ENCODE measurements at regions not wholly inside any gene's neighbourhood (a gene's known extent, or its start where the extent isn't known, plus 50 kb on each side); places are given as distances from the start of the nearest gene placed in this dataset.

GRCh38 chr9:119047513-119048307 is 321.5 kb downstream of the BRINP1 start:
- Mint-ChIP-seq H3K27ac (no peak overlapping the region), H3K9me3 (ENCODE audit: low read depth) (no peaks in the 10 kb centered on the region), H3K27me3 (peaks cover 32% of the 10 kb centered on the region), H3K4me3 (ENCODE audit: low read depth) (no peak overlapping the region), H3K36me3 (ENCODE audit: insufficient read depth) (no peaks in the 10 kb centered on the region), H3K4me1 (ENCODE audit: low read depth) (peaks cover 6% of the 10 kb centered on the region)
- no peak for DNase-seq (ENCODE audit: low spot score, unreplicated experiment)
- no peak for TF ChIP-seq CTCF (IDR thresholded peaks at IDR 0.05; ENCODE audit: unreplicated experiment)

- H3K27me3 Mint-ChIP-seq, result peaks cover 31% of the 10 kb centered on the region
- DNase-seq (ENCODE audit: low spot score, unreplicated experiment), result no peak
- no peak overlapping the region for H3K27ac Mint-ChIP-seq
- H3K36me3 Mint-ChIP-seq (ENCODE audit: insufficient read depth), result no peaks in the 10 kb centered on the region
- no peak for TF ChIP-seq CTCF (IDR thresholded peaks at IDR 0.05; ENCODE audit: unreplicated experiment)
- H3K4me3 Mint-ChIP-seq (ENCODE audit: low read depth), result no peak overlapping the region
- H3K4me1 Mint-ChIP-seq (ENCODE audit: low read depth), result peaks cover 6% of the 10 kb centered on the region
- H3K9me3 Mint-ChIP-seq (ENCODE audit: low read depth), result no peaks in the 10 kb centered on the region
These were observed 319.0 kb downstream of the BRINP1 start for GRCh38 chr9:119050281-119050680.

- Mint-ChIP-seq H3K4me1 (ENCODE audit: low read depth) (peaks cover 6% of the 10 kb centered on the region), H3K4me3 (ENCODE audit: low read depth) (no peak overlapping the region), H3K27me3 (peaks cover 23% of the 10 kb centered on the region), H3K9me3 (ENCODE audit: low read depth) (no peaks in the 10 kb centered on the region), H3K27ac (no peak overlapping the region), H3K36me3 (ENCODE audit: insufficient read depth) (no peaks in the 10 kb centered on the region)
- TF ChIP-seq CTCF (IDR thresholded peaks at IDR 0.05; ENCODE audit: unreplicated experiment), result no peak
- DNase-seq (ENCODE audit: low spot score, unreplicated experiment), result no peak
These were observed 316.8 kb downstream of the BRINP1 start for GRCh38 chr9:119052339-119053030.

GRCh38 chr9:119053070-119053469 is 316.2 kb downstream of the BRINP1 start:
- DNase-seq (ENCODE audit: low spot score, unreplicated experiment), result no peak
- no peaks in the 10 kb centered on the region for H3K9me3 Mint-ChIP-seq (ENCODE audit: low read depth)
- H3K4me1 Mint-ChIP-seq (ENCODE audit: low read depth), result peaks cover 6% of the 10 kb centered on the region
- no peaks in the 10 kb centered on the region for H3K36me3 Mint-ChIP-seq (ENCODE audit: insufficient read depth)
- H3K4me3 Mint-ChIP-seq (ENCODE audit: low read depth), result no peak overlapping the region
- no peak overlapping the region for H3K27ac Mint-ChIP-seq
- TF ChIP-seq CTCF (IDR thresholded peaks at IDR 0.05; ENCODE audit: unreplicated experiment), result no peak
- H3K27me3 Mint-ChIP-seq, result peaks cover 22% of the 10 kb centered on the region

GRCh38 chr9:119060629-119061385 is 308.4 kb downstream of the BRINP1 start:
- TF ChIP-seq CTCF (IDR thresholded peaks at IDR 0.05; ENCODE audit: unreplicated experiment), result no peak
- no peaks in the 10 kb centered on the region for H3K9me3 Mint-ChIP-seq (ENCODE audit: low read depth)
- no peaks in the 10 kb centered on the region for H3K27me3 Mint-ChIP-seq
- H3K4me1 Mint-ChIP-seq (ENCODE audit: low read depth), result no peaks in the 10 kb centered on the region
- H3K36me3 Mint-ChIP-seq (ENCODE audit: insufficient read depth), result no peaks in the 10 kb centered on the region
- H3K27ac Mint-ChIP-seq, result no peak overlapping the region
- H3K4me3 Mint-ChIP-seq (ENCODE audit: low read depth), result no peak overlapping the region
- no peak for DNase-seq (ENCODE audit: low spot score, unreplicated experiment)

Measured in progenitor cell of endocrine pancreas (in vitro differentiated cells).